ENCODE measurements at regions not wholly inside any gene's neighbourhood (a gene's known extent, or its start where the extent isn't known, plus 50 kb on each side); places are given as distances from the start of the nearest gene placed in this dataset.
"Not testable (repeated sequence)": the region's sequence is repeated elsewhere in the genome, so short reads cannot be mapped to it uniquely, and the experiment has no call there.

DNA sequence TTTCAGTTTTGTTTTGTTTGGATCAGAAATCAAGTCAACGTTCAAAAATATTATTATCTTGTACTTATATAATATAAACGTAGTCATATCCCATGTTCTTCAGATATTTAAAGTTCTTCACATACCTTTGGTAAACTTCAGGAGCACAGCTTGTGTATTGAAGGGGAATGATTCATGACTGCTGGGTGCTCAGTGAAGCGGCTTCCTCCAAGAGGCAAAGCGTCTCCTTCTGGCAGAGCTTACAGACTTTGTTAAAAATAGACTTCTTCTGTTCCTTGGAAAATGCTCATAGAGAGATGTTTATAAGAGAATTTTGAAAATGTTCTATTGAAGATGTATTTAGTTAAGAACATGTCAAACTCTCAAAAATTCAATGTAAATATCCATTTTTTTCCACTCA, 155.6 kb upstream of the CNTNAP4 start:
- Mint-ChIP-seq H3K4me3 (no peak overlapping the region), H3K27me3 (no peaks in the 10 kb centered on the region), H3K27ac (no peak overlapping the region), H3K4me1 (no peaks in the 10 kb centered on the region), H3K9me3 (peaks cover 9 to 12% of the 10 kb centered on the region in 2 donors)
- DNase-seq: no peak
- ATAC-seq: no peak

DNA sequence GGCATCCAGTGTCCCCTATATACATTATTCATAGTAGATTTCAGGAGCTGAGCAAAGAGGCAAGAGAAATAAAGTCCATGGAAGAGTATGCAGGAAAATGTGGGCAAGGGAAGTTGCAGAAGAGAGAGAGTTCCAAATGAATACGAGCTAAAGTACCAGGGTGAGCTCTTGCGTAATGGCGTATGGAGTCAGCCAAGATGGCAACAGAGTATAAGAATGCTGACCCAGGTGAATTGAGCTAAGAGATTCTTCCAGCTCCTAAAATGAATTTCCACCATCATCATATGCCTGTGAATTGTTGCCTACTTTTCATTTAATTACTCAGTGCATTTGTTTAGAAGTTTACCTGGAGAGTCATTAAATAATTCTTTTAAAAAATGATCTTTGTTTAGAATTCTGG, 153.2 kb upstream of the CNTNAP4 start:
- Mint-ChIP-seq H3K9me3 (peaks cover 5 to 12% of the 10 kb centered on the region in 2 donors), H3K4me3 (no peak overlapping the region), H3K4me1 (no peaks in the 10 kb centered on the region), H3K27me3 (no peaks in the 10 kb centered on the region), H3K27ac (no peak overlapping the region)
- ATAC-seq (no peak), DNase-seq (no peak)

DNA sequence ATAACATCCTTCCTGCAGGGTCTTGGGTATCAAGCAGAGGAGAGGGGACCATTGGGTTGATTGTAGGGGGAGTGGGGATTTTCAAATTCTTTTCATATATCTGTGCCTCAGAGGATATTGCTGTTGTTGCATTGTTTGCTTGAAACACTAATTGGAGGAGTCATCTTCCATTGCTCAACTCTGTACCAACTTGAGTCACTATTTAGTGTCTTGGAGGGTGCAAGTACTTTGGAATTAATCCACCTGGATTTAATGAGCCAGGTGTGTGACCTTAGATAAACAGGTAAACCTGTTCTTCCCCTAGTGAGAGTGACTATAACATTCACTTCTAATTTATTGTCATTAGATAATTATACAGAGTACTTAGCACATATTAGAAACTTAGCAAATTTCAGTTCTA, 151.3 kb upstream of the CNTNAP4 start:
- DNase-seq: no peak
- no peaks in the 10 kb centered on the region for H3K4me1 Mint-ChIP-seq
- H3K27ac Mint-ChIP-seq: no peak overlapping the region
- peaks cover 12 to 20% of the 10 kb centered on the region in 2 donors for H3K9me3 Mint-ChIP-seq
- no peak overlapping the region for H3K4me3 Mint-ChIP-seq
- ATAC-seq: no peak
- H3K27me3 Mint-ChIP-seq: no peaks in the 10 kb centered on the region

DNA sequence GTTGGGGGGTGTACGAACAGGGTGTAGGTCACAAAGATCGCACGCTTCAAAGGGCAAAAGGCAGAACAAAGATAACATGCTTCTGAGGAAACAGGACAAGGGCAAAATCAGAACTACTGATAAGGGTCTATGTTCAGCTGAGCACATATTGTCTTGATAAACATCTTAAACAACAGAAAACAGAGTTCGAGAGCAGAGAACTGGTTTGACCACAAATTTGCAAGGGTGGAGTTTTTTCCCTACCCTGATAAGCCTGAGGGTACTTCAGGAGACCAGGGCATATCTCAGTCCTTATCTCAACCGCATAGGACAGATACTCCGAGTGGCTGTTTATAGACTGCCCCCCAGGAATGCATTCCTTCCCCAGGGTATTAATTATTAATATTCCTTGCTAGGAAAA, 139.1 kb upstream of the CNTNAP4 start:
- not testable (repeated sequence) for H3K27me3 Mint-ChIP-seq, ATAC-seq, H3K4me3 Mint-ChIP-seq, H3K27ac Mint-ChIP-seq, H3K4me1 Mint-ChIP-seq, H3K9me3 Mint-ChIP-seq, DNase-seq

DNA sequence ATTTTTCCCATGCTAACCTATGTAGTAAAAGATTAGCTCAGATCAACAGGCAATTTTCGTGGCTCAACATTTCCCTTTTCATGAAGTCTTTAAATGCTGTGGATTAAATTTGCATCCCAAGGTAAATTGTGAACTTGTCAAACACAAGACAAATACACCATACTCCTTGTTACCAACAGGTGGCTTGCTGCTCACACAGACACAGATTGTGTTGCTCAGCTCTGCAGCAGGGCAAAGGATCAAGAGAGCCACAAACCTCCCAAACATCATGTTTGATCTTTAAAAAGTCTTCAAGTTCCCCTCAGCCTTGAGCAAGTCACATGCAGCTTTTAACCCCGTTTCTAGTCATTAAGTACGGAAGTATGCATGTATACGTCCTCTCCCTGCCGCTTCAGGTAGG, 119.6 kb upstream of the CNTNAP4 start:
- no peak for ATAC-seq
- no peaks in the 10 kb centered on the region for H3K4me1 Mint-ChIP-seq
- H3K9me3 Mint-ChIP-seq: peaks cover under 1 to 9% of the 10 kb centered on the region in 2 donors
- H3K27ac Mint-ChIP-seq: no peak overlapping the region
- H3K4me3 Mint-ChIP-seq: no peak overlapping the region
- DNase-seq: no peak
- no peaks in the 10 kb centered on the region for H3K27me3 Mint-ChIP-seq

DNA sequence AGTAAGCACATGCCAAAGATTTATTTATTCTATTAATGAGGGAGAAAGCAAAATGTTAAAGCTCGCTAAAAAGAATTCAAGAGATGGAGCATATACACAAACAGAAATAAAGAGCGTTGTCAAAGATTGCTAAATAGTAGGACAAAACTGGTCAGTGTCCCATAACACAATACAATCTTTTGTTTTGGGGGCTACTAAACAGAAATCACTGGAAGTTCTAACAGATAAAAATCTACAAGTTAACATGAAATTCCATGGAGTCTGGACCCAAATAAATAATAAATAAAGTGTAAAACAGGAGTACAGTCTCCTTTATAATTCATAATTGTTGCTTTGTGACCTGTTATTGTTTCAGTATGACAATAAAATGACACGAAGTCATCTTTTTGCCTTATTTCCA, 115.2 kb upstream of the CNTNAP4 start:
- Mint-ChIP-seq H3K27ac (no peak overlapping the region), H3K4me1 (no peaks in the 10 kb centered on the region), H3K9me3 (peaks cover 0 to 9% of the 10 kb centered on the region in 2 donors), H3K4me3 (no peak overlapping the region), H3K27me3 (no peaks in the 10 kb centered on the region)
- DNase-seq (no peak), ATAC-seq (no peak)

DNA sequence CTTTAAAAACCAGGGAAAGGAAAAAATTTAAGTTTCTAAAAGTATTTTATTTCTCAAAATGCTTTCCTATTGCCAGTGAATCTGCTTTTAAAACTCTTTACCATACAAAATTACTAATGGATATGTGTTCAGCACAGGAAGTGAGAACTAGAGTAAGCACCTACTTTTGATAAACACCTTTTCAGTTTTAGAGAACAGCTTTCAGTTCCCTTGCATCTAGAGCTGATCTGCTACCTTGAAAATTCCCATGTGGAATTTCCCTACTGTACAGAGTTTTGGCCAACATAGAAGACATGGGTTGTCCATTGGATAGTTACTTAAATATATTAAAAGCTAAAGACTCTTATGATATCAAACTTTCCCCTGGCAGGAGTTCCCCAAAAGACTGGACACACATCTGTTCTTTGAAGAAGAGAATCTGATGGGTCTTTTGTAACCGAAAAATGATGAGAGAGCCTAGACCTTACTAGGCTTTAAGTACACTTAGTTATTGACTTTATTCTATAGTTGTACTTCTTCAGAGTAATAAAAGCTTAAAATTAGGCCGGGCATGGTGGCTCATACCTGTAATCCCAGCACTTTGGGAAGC, 112.1 kb upstream of the CNTNAP4 start:
- peaks cover 0 to 8% of the 10 kb centered on the region in 2 donors for H3K9me3 Mint-ChIP-seq
- no peak for ATAC-seq

DNA sequence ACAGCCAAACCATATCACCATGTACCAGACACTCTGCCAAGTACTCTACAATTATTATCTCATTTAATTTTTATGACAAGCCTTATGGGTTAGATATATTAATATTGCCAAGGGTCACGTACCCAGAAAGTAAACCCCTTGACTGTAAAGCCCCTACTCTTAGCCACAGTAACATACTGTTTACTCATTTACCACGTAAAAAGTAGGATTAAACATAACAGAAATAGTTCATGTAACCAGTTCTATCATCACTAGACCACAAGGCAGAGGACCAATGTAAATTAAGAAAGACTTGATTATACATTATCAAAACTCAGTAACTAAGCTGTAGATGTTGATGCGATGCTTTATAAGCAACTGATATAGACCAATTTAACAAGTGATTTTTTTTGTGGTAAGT, 101.5 kb upstream of the CNTNAP4 start:
- Mint-ChIP-seq H3K9me3 (peaks cover 11 to 21% of the 10 kb centered on the region in 2 donors), H3K27ac (no peak overlapping the region), H3K4me3 (no peak overlapping the region), H3K27me3 (no peaks in the 10 kb centered on the region), H3K4me1 (no peaks in the 10 kb centered on the region)
- ATAC-seq (no peak), DNase-seq (no peak)

More for the DNA sequence above, 112.1 kb upstream of the CNTNAP4 start:
- H3K27me3 Mint-ChIP-seq: no peaks in the 10 kb centered on the region
- DNase-seq: no peak
- no peak overlapping the region for H3K4me3 Mint-ChIP-seq
- no peaks in the 10 kb centered on the region for H3K4me1 Mint-ChIP-seq
- H3K27ac Mint-ChIP-seq: no peak overlapping the region

DNA sequence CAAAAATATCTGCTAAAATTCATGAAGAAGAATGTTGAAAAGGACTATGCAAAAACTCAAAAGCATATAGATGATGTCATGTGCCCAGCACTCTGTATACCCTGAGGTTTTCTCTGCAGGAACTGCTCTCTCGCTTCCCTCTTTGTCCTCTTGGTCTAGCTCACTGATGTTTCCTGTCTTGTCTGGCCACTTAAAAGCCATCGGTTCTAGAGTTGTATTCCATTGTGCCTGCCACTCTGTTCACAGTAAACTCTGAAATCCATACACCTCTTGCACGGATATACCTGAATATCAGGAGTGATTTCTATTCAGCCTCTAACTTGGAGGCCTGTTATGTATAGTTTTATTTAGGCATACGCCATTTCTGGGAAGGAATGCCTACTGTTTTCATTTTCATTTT, 101.0 kb upstream of the CNTNAP4 start:
- Mint-ChIP-seq H3K27me3 (no peaks in the 10 kb centered on the region), H3K9me3 (peaks cover 11 to 19% of the 10 kb centered on the region in 2 donors)
- no peak for ATAC-seq

DNA sequence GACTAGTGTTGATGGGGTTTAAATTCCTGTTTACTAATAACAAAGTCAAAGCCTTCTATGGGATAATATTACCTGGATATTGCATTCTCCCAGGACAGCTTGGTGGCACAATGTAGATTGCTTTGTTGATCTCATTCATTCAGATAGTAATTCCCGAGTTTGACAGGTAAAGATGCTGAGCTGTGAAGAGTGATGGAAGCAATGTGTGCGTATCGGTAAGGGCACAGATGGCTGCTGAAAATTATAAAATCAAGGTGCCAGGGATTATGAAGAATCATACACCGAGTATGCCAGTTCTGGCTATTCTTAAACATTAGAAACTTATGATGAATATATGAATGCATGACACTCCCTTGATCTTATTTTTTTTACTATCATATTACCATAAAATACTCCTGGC, 100.6 kb upstream of the CNTNAP4 start:
- Mint-ChIP-seq H3K27ac (no peak overlapping the region), H3K9me3 (peaks cover 11 to 17% of the 10 kb centered on the region in 2 donors), H3K4me3 (no peak overlapping the region), H3K27me3 (no peaks in the 10 kb centered on the region), H3K4me1 (no peaks in the 10 kb centered on the region)
- DNase-seq: no peak
- ATAC-seq: no peak

More for the DNA sequence above, 101.0 kb upstream of the CNTNAP4 start:
- Mint-ChIP-seq H3K27ac (no peak overlapping the region), H3K4me3 (no peak overlapping the region), H3K4me1 (no peaks in the 10 kb centered on the region)
- no peak for DNase-seq

DNA sequence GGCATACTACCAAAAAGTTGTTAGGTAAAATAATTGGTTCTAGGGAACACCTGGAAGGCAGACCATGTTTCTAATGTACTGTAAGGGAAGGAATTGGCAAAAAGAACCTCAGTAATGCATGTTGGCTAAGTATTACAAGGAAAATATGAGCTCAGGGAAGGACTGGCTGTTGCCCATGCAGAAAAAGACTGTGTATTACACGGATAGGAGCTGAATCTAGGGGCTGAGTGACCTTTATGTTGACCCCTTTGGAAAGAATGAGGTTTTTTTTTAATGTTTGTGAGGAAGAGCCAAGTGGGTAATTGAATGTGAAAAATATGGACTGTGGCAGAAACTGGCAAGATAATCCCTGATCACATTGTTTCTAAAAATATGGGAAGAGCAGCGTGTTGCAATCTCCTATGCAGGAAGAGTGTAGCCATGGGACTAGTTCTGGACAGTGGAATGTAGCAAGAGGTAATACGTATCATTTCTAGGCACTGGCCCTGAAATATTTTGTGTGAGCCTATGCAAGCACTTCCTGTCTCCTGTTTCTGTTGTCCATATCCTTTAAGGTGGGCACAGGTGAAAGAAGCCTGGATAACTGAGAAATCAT, 95.1 kb upstream of the CNTNAP4 start:
- Mint-ChIP-seq H3K27me3 (no peaks in the 10 kb centered on the region), H3K9me3 (peaks cover 4 to 10% of the 10 kb centered on the region in 2 donors), H3K4me3 (no peak overlapping the region), H3K27ac (no peak overlapping the region), H3K4me1 (no peaks in the 10 kb centered on the region)
- ATAC-seq (no peak), DNase-seq (no peak)

DNA sequence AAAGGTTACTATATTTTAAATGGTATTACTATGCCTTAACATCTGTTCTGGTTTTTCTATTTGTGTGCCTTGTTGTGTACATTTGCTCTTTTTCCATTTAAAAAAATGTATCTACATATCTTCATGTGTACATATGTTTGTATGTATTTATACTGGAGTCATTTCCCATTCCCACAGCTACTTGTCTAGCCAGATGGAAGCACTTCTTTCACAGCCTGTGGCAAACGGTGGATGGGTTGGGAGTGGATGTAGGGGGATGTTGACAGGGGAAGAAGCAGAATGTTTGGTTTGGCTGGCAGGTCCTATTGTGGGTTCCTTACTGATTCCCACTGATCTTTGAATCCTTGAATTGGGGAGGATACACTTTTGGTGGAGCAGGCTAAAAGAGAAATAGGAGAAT, 93.6 kb upstream of the CNTNAP4 start:
- ATAC-seq (no peak), DNase-seq (no peak)
- H3K4me1 Mint-ChIP-seq: no peaks in the 10 kb centered on the region
- no peaks in the 10 kb centered on the region for H3K27me3 Mint-ChIP-seq
- peaks cover 14 to 25% of the 10 kb centered on the region in 2 donors for H3K9me3 Mint-ChIP-seq
- no peak overlapping the region for H3K27ac Mint-ChIP-seq
- no peak overlapping the region for H3K4me3 Mint-ChIP-seq

DNA sequence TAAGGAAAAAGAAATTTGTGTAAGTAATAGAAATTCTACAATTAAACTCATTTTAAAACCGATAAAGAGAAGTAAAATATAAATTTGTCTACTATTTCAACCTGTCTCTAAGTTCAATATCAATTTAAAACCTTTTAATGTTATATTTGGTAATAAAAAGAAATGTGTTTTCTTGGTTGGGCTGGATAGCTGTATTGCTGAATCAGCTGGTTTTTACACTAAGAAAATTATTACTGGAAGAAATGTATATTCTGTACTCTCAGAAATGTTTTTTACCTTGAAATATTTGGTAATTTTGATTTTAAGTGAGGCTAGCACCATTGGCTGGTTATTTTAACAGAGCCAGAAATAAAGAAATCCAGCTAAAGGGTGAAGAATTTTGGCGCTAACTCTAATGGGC, 87.1 kb upstream of the CNTNAP4 start:
- H3K27ac Mint-ChIP-seq: no peak overlapping the region
- DNase-seq: no peak
- H3K27me3 Mint-ChIP-seq: no peaks in the 10 kb centered on the region
- H3K4me3 Mint-ChIP-seq: no peak overlapping the region
- no peaks in the 10 kb centered on the region for H3K4me1 Mint-ChIP-seq
- H3K9me3 Mint-ChIP-seq: peaks cover 14 to 25% of the 10 kb centered on the region in 2 donors
- no peak for ATAC-seq

DNA sequence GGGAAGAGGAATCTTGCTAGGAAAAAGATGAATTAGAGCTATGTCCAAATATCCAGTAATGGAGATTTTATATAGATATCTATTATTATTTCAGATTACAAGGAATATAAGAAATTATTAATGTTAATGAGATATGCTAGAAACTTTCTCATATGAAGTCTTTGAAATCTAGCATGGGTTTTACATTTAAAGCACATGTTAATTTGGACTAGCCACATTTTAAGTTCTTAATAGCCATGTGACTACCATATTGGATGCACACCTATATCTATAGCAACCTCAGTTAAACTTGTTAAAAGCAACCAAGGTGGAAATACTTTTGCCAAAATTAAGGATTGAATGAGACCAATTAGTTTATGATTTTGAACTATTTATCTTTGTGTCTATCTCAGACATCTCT, 86.7 kb upstream of the CNTNAP4 start:
- H3K27ac Mint-ChIP-seq: no peak overlapping the region
- no peak for ATAC-seq

DNA sequence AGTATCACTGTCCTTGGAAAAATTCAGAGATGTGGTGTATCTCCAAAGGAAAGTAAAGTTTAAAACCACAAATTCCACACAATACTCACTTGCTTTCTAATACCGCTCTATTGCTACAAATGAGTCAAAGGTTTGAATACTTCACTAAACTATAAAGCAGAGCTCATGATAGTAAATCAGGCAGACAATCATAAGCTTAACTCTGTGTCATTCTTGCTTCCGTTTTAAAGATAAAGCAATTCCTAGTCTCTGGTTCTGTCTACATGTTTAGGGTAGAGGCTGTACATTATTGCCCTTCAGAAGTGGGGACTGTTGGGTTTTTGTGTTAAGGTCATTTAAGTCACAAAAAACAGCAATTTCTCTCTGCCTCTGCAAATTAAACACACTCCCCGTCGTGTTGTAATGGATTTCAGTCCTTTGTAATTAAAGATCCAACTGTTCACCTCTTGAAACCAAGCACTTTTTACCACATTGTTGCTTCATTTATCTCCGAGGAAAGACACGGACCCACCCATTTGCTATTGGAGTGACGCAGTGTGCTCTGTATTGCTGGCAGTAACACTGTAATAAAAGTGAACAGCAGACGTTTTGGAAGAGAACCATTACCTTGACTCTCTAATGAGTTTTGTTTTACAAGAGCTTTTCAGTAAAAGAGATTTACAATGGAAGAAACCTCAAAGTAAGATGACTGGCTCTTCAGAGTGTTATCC, 83.1 kb upstream of the CNTNAP4 start:
- no peaks in the 10 kb centered on the region for H3K9me3 Mint-ChIP-seq
- no peaks in the 10 kb centered on the region for H3K27me3 Mint-ChIP-seq
- ATAC-seq (no peak), DNase-seq (no peak)
- no peaks in the 10 kb centered on the region for H3K4me1 Mint-ChIP-seq
- H3K4me3 Mint-ChIP-seq: no peak overlapping the region
- no peak overlapping the region for H3K27ac Mint-ChIP-seq

More for the DNA sequence above, 86.7 kb upstream of the CNTNAP4 start:
- no peak overlapping the region for H3K4me3 Mint-ChIP-seq
- no peak for DNase-seq
- H3K4me1 Mint-ChIP-seq: no peaks in the 10 kb centered on the region
- peaks cover 14 to 25% of the 10 kb centered on the region in 2 donors for H3K9me3 Mint-ChIP-seq
- no peaks in the 10 kb centered on the region for H3K27me3 Mint-ChIP-seq

DNA sequence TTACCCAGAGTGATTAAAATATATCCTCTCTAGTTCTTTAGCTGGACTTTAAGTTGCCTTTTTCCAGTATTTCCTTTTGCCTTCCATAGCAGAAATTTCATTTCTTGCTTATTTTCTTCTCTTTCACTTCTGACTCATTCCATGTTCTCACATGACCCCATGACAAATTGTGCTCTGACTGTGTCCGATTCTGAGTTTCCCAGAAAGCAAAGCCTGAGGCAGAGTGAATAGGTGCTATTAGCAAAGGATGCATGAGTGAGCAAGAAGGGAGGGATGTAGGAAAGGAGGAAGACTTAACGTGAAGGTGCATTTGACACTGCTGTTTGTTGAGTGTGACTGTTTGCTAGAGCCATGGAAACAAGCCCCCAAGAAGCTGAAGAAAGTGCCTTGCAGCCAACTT, 82.6 kb upstream of the CNTNAP4 start:
- H3K9me3 Mint-ChIP-seq: no peaks in the 10 kb centered on the region
- H3K4me3 Mint-ChIP-seq: no peak overlapping the region
- H3K27ac Mint-ChIP-seq: no peak overlapping the region
- DNase-seq (no peak), ATAC-seq (no peak)
- no peaks in the 10 kb centered on the region for H3K27me3 Mint-ChIP-seq
- no peaks in the 10 kb centered on the region for H3K4me1 Mint-ChIP-seq
